RPMI8226 (cell line): ENCODE measurements at regions not wholly inside any gene's neighbourhood (a gene's known extent, or its start where the extent isn't known, plus 50 kb on each side); places are given as distances from the start of the nearest gene placed in this dataset.

Experiments used
- DNase-seq: peaks from one replicate; pipeline ENCODE4 v3.0.0-alpha.2; 2015

GRCh38 chr13:91135376-91135775, 212.1 kb upstream of the MIR17HG start:
- no peak for DNase-seq

- DNase-seq, result no peak
Measured at GRCh38 chr13:91135968-91136367, 211.5 kb upstream of the MIR17HG start.

GRCh38 chr13:91136806-91137205, 210.7 kb upstream of the MIR17HG start:
- DNase-seq, result no peak

GRCh38 chr13:91139232-91139631, 208.3 kb upstream of the MIR17HG start:
- DNase-seq, result no peak

- no peak for DNase-seq
Measured at GRCh38 chr13:91141543-91142061, 205.9 kb upstream of the MIR17HG start.

- no peak for DNase-seq
Measured at GRCh38 chr13:91142572-91142971, 204.9 kb upstream of the MIR17HG start.

GRCh38 chr13:91144054-91144453, 203.4 kb upstream of the MIR17HG start:
- DNase-seq, result no peak

- no peak for DNase-seq
Measured at GRCh38 chr13:91144486-91144885, 203.0 kb upstream of the MIR17HG start.

GRCh38 chr13:91145571-91146205, 201.8 kb upstream of the MIR17HG start:
- DNase-seq, result no peak

GRCh38 chr13:91146601-91147000, 200.9 kb upstream of the MIR17HG start:
- no peak for DNase-seq

- no peak for DNase-seq
Measured at GRCh38 chr13:91148098-91148497, 199.4 kb upstream of the MIR17HG start.

GRCh38 chr13:91151921-91152320, 195.6 kb upstream of the MIR17HG start:
- DNase-seq, result no peak

- DNase-seq, result no peak
Measured at GRCh38 chr13:91153372-91153771, 194.1 kb upstream of the MIR17HG start.

- DNase-seq, result no peak
Measured at GRCh38 chr13:91154558-91155353, 192.7 kb upstream of the MIR17HG start.

GRCh38 chr13:91155512-91156114, 191.9 kb upstream of the MIR17HG start:
- no peak for DNase-seq

GRCh38 chr13:91157273-91158016, 190.0 kb upstream of the MIR17HG start:
- DNase-seq, result no peak

GRCh38 chr13:91158017-91158395, 189.5 kb upstream of the MIR17HG start:
- DNase-seq, result no peak

GRCh38 chr13:91162180-91162579, 185.3 kb upstream of the MIR17HG start:
- no peak for DNase-seq

- no peak for DNase-seq
Measured at GRCh38 chr13:91162589-91162988, 184.9 kb upstream of the MIR17HG start.

GRCh38 chr13:91165758-91166157, 181.7 kb upstream of the MIR17HG start:
- no peak for DNase-seq

- DNase-seq, result no peak
Measured at GRCh38 chr13:91166714-91167511, 180.6 kb upstream of the MIR17HG start.

GRCh38 chr13:91167706-91168385, 179.6 kb upstream of the MIR17HG start:
- no peak for DNase-seq
